Neuronal stem cell (in vitro differentiated cells): ENCODE measurements at regions not wholly inside any gene's neighbourhood (a gene's known extent, or its start where the extent isn't known, plus 50 kb on each side); places are given as distances from the start of the nearest gene placed in this dataset.

ENCODE experiments used
- DNase-seq: peaks from one replicate; pipeline ENCODE4 v3.0.0-alpha.2; 2013; ENCODE audit warnings: low spot score
- H2AFZ ChIP-seq: one replicate; pipeline ENCODE4 v1.6.1; 2013; ENCODE audit warnings: mild to moderate bottlenecking, low read length, inconsistent platforms
- H2AK5ac ChIP-seq: 2 replicates; pipeline ENCODE4 v1.6.1; 2013; ENCODE audit warnings: low read depth, mild to moderate bottlenecking, inconsistent platforms, low read length, moderate library complexity, mixed read lengths
- H2BK120ac ChIP-seq: 2 replicates; pipeline ENCODE4 v1.6.1; 2013; ENCODE audit warnings: low read depth, mild to moderate bottlenecking, inconsistent platforms, low read length, moderate library complexity, mixed read lengths
- H2BK12ac ChIP-seq: one replicate; pipeline ENCODE4 v1.6.1; 2013; ENCODE audit warnings: low read length, inconsistent platforms
- H2BK15ac ChIP-seq: 2 replicates; pipeline ENCODE4 v1.6.1; 2013; ENCODE audit warnings: mild to moderate bottlenecking, low read length, inconsistent platforms, mixed read lengths
- H2BK5ac ChIP-seq: one replicate; pipeline ENCODE4 v1.6.1; 2013; ENCODE audit warnings: inconsistent platforms, mild to moderate bottlenecking, low read length, moderate library complexity
- H3K14ac ChIP-seq: one replicate; pipeline ENCODE4 v1.6.1; 2013; ENCODE audit warnings: low read length, inconsistent platforms
- H3K18ac ChIP-seq: 2 replicates; pipeline ENCODE4 v1.6.1; 2013; ENCODE audit warnings: low read length, inconsistent platforms
- H3K23ac ChIP-seq: 2 replicates; pipeline ENCODE4 v1.6.1; 2013; ENCODE audit warnings: low read depth, mild to moderate bottlenecking, mixed read lengths, low read length, inconsistent platforms; ENCODE audit not compliant: poor library complexity
- H3K27ac ChIP-seq: replicated peaks from 3 replicates; pipeline ENCODE4 v1.5.1; 2013; ENCODE audit warnings: low read length, inconsistent platforms
- H3K27me3 ChIP-seq, 3 experiments: 2 replicates each; pipeline ENCODE4 v1.6.1; 2013; ENCODE audit warnings: low read length in 3 of 3, mild to moderate bottlenecking in 2 of 3, inconsistent platforms in 1 of 3, low read depth in 1 of 3, mixed read lengths in 1 of 3, moderate library complexity in 1 of 3; ENCODE audit not compliant: control insufficient read depth in 3 of 3, insufficient read depth in 3 of 3
- H3K36me3 ChIP-seq, 2 donors: replicated peaks in 1 of 2; 2 replicates each; pipeline ENCODE4 v1.6.1; 2013; ENCODE audit warnings: low read length in 2 of 2; ENCODE audit not compliant: control insufficient read depth in 2 of 2, insufficient read depth in 2 of 2
- H3K4ac ChIP-seq: 2 replicates; pipeline ENCODE4 v1.6.1; 2013; ENCODE audit warnings: inconsistent platforms, mild to moderate bottlenecking, low read length, moderate library complexity
- H3K4me1 ChIP-seq, 2 donors: 1 replicate in 1 of 2; 2 replicates in 1 of 2; pipeline ENCODE4 v1.6.1; 2013; ENCODE audit warnings: low read length in 2 of 2, low read depth in 1 of 2; ENCODE audit not compliant: control insufficient read depth in 2 of 2, insufficient read depth in 1 of 2
- H3K4me2 ChIP-seq: one replicate; pipeline ENCODE4 v1.6.1; 2013; ENCODE audit warnings: mild to moderate bottlenecking, low read length, inconsistent platforms; ENCODE audit not compliant: insufficient read depth, poor library complexity, severe bottlenecking
- H3K4me3 ChIP-seq, 2 donors: 2 replicates each; pipeline ENCODE4 v1.5.1; 2013; ENCODE audit warnings: low read length in 2 of 2, mild to moderate bottlenecking in 2 of 2, inconsistent platforms in 1 of 2, moderate library complexity in 1 of 2
- H3K79me1 ChIP-seq: one replicate; pipeline ENCODE4 v1.6.1; 2013; ENCODE audit warnings: low read depth, mild to moderate bottlenecking, inconsistent platforms, low read length, moderate library complexity
- H3K9ac ChIP-seq: one replicate; pipeline ENCODE4 v1.6.1; 2013; ENCODE audit warnings: mild to moderate bottlenecking, low read depth, low read length, inconsistent platforms; ENCODE audit not compliant: poor library complexity
- H3K9me3 ChIP-seq, 2 donors: replicated peaks in 1 of 2; 2 replicates each; pipeline versions ENCODE3 to v1.6.1; 2013; ENCODE audit warnings: low read length in 2 of 2, mild to moderate bottlenecking in 2 of 2, inconsistent platforms in 1 of 2, low read depth in 1 of 2, mixed read lengths in 1 of 2, moderate library complexity in 1 of 2; ENCODE audit not compliant: control insufficient read depth in 2 of 2, insufficient read depth in 1 of 2
- H4K8ac ChIP-seq: one replicate; pipeline ENCODE4 v1.6.1; 2013; ENCODE audit warnings: low read depth, mild to moderate bottlenecking, inconsistent platforms, low read length, moderate library complexity
- H4K91ac ChIP-seq: one replicate; pipeline ENCODE4 v1.6.1; 2013; ENCODE audit warnings: low read length, low read depth, mild to moderate bottlenecking, inconsistent platforms; ENCODE audit not compliant: poor library complexity
- WGBS, 2 donors: extraction: QIAGEN DNeasy Blood & Tissue Kit; methylation state at CpG; one replicate each; pipeline ENCODE4 v1.1.7; 2013; ENCODE audit warnings: missing lambda C conversion rate in 2 of 2, mixed read lengths in 1 of 2; ENCODE audit not compliant: insufficient read length in 2 of 2, insufficient replicate concordance in 1 of 2; ENCODE audit errors: extremely low coverage in 2 of 2; 5-methylcytosine and 5-hydroxymethylcytosine counted together

- Histone ChIP-seq H3K4me1 (peaks cover 0 to 6% of the 10 kb centered on the region in 2 donors), H4K91ac (no peak overlapping the region), H3K23ac (no peak overlapping the region), H3K27me3 (no peaks in the 10 kb centered on the region), H2AFZ (no peak overlapping the region), H3K4me3 (no peak overlapping the region), H3K79me1 (no peaks in the 10 kb centered on the region), H2BK15ac (no peak overlapping the region), H3K18ac (no peak overlapping the region), H2AK5ac (no peak overlapping the region), H2BK12ac (no peak overlapping the region), H4K8ac (no peak overlapping the region), H2BK5ac (no peak overlapping the region), H3K36me3 (peaks cover 0 to 2% of the 10 kb centered on the region in 2 donors), H3K4ac (no peak overlapping the region), H3K4me2 (no peak overlapping the region), H3K27ac (peak overlapping the region; percentile 45), H3K9me3 (no peaks in the 10 kb centered on the region), H2BK120ac (no peak overlapping the region), H3K9ac (no peak overlapping the region), H3K14ac (no peak overlapping the region)
- WGBS, 2 donors, result no CpG with 5 or more reads among the region's 5 CpGs
- no peak for DNase-seq
Measured at GRCh38 chr7:96441436-96442084, 119.7 kb upstream of the SLC25A13 start.

GRCh38 chr7:96440328-96440727 is 118.4 kb upstream of the SLC25A13 start:
- peaks cover 0 to 3% of the 10 kb centered on the region in 2 donors for H3K4me1 ChIP-seq
- no peak overlapping the region for H2BK12ac ChIP-seq
- H3K9ac ChIP-seq, result no peak overlapping the region
- H4K91ac ChIP-seq, result no peak overlapping the region
- no peak overlapping the region for H3K27ac ChIP-seq
- no peaks in the 10 kb centered on the region for H3K79me1 ChIP-seq
- H3K4me3 ChIP-seq, result no peak overlapping the region
- no peak overlapping the region for H3K23ac ChIP-seq
- no peak overlapping the region for H2BK5ac ChIP-seq
- no peak overlapping the region for H2AFZ ChIP-seq
- no peak overlapping the region for H3K18ac ChIP-seq
- DNase-seq, result no peak
- H3K36me3 ChIP-seq, result peaks cover 0 to 2% of the 10 kb centered on the region in 2 donors
- H3K9me3 ChIP-seq, result no peaks in the 10 kb centered on the region
- no CpG with 5 or more reads among the region's 4 CpGs for WGBS, 2 donors
- no peak overlapping the region for H2AK5ac ChIP-seq
- no peaks in the 10 kb centered on the region for H3K27me3 ChIP-seq
- no peak overlapping the region for H4K8ac ChIP-seq
- H3K4ac ChIP-seq, result no peak overlapping the region
- H2BK120ac ChIP-seq, result no peak overlapping the region
- no peak overlapping the region for H3K14ac ChIP-seq
- H2BK15ac ChIP-seq, result no peak overlapping the region
- no peak overlapping the region for H3K4me2 ChIP-seq

GRCh38 chr7:96436880-96437279 is 115.0 kb upstream of the SLC25A13 start:
- no peak for DNase-seq
- Histone ChIP-seq H3K9ac (no peak overlapping the region), H3K9me3 (no peaks in the 10 kb centered on the region), H3K27ac (no peak overlapping the region), H2BK120ac (no peak overlapping the region), H2BK12ac (no peak overlapping the region), H3K14ac (no peak overlapping the region), H3K4me1 (peaks cover 0 to 1% of the 10 kb centered on the region in 2 donors), H3K4me3 (no peak overlapping the region), H4K8ac (no peak overlapping the region), H3K4ac (no peak overlapping the region), H2BK15ac (no peak overlapping the region), H2AK5ac (no peak overlapping the region), H4K91ac (no peak overlapping the region), H2BK5ac (no peak overlapping the region), H3K79me1 (no peaks in the 10 kb centered on the region), H3K27me3 (no peaks in the 10 kb centered on the region), H3K23ac (no peak overlapping the region), H3K36me3 (peaks cover 0 to 2% of the 10 kb centered on the region in 2 donors), H3K4me2 (no peak overlapping the region), H3K18ac (no peak overlapping the region), H2AFZ (no peak overlapping the region)

GRCh38 chr7:96430356-96430755 is 108.5 kb upstream of the SLC25A13 start:
- no peak overlapping the region for H2BK15ac ChIP-seq
- H2BK12ac ChIP-seq, result peak overlapping the region; percentile 22
- no peak overlapping the region for H4K8ac ChIP-seq
- H3K18ac ChIP-seq, result peak overlapping the region; percentile 80
- H3K9ac ChIP-seq, result no peak overlapping the region
- H2AFZ ChIP-seq, result no peak overlapping the region
- no peak for DNase-seq
- H2BK120ac ChIP-seq, result no peak overlapping the region
- no peaks in the 10 kb centered on the region for H3K79me1 ChIP-seq
- H4K91ac ChIP-seq, result no peak overlapping the region
- WGBS, 2 donors, result no CpG with 5 or more reads among the region's 3 CpGs
- H3K4ac ChIP-seq, result no peak overlapping the region
- no peak overlapping the region for H3K4me2 ChIP-seq
- no peak overlapping the region for H2AK5ac ChIP-seq
- H3K4me3 ChIP-seq, result no peak overlapping the region
- no peak overlapping the region for H3K23ac ChIP-seq
- no peaks in the 10 kb centered on the region for H3K9me3 ChIP-seq
- H3K36me3 ChIP-seq, result no peaks in the 10 kb centered on the region
- no peak overlapping the region for H3K27ac ChIP-seq
- peaks cover 2 to 6% of the 10 kb centered on the region in 2 donors for H3K4me1 ChIP-seq
- no peak overlapping the region for H3K14ac ChIP-seq
- H3K27me3 ChIP-seq, result no peaks in the 10 kb centered on the region
- no peak overlapping the region for H2BK5ac ChIP-seq
